SK-N-SH (cell line): ENCODE measurements at regions not wholly inside any gene's neighbourhood (a gene's known extent, or its start where the extent isn't known, plus 50 kb on each side); places are given as distances from the start of the nearest gene placed in this dataset.

Experiments
- CTCF ChIA-PET: fragments of 300-600, 350-600 bp; formaldehyde crosslinking; extraction: SDS; loops from one replicate; lab custom pipeline; 2021; lab: Yijun Ruan, JAX
- POLR2A ChIA-PET: fragments of 350-600 bp; sonication (Branson Sonifier 250); formaldehyde crosslinking; extraction: SDS; loops from one replicate; lab custom pipeline; 2020; ENCODE audit warnings: antibody characterized with exemption, inconsistent platforms; lab: Yijun Ruan, JAX
- DNase-seq: peaks from one replicate; pipeline ENCODE4 v3.0.0; 2012
- H2AFZ ChIP-seq: fragments of 200-600 bp; sonication (generic); 2 replicates; pipeline ENCODE4 v1.8.1; 2016; ENCODE audit warnings: antibody characterized with exemption, mild to moderate bottlenecking, low read depth
- H3F3A ChIP-seq: fragments of 200-600 bp; sonication (generic); replicated peaks from 2 replicates; pipeline ENCODE3; 2016; ENCODE audit warnings: antibody characterized with exemption, mild to moderate bottlenecking; ENCODE audit not compliant: insufficient read depth
- H3K27ac ChIP-seq, 2 experiments: fragments of 200-500 bp in 1 of 2; fragments of 200-600 bp in 1 of 2; sonication (Bioruptor generic) in 1 of 2; sonication (generic), shearing (Covaris generic) in 1 of 2; 2 replicates each; pipeline versions ENCODE4 v1.5.1 to v1.6.1; 2014 to 2016; ENCODE audit warnings: low read depth in 2 of 2, inconsistent platforms in 1 of 2, low read length in 1 of 2, mild to moderate bottlenecking in 1 of 2, mixed read lengths in 1 of 2
- H3K27me3 ChIP-seq: fragments of 200-600 bp; sonication (generic), shearing (Covaris generic); 2 replicates; pipeline ENCODE4 v1.6.1; 2016; ENCODE audit warnings: mixed run types; ENCODE audit not compliant: insufficient read depth
- H3K36me3 ChIP-seq, 2 experiments: fragments of 200-500 bp in 1 of 2; fragments of 200-600 bp in 1 of 2; sonication (Bioruptor generic) in 1 of 2; sonication (generic) in 1 of 2; replicated peaks in 1 of 2; 2 replicates each; pipeline versions ENCODE3 to v1.5.1; 2014 to 2016; ENCODE audit warnings: low read length in 1 of 2, mild to moderate bottlenecking in 1 of 2; ENCODE audit not compliant: insufficient read depth in 2 of 2, control insufficient read depth in 1 of 2
- H3K4me1 ChIP-seq, 2 experiments: fragments of 200-500 bp in 1 of 2; fragments of 200-600 bp in 1 of 2; sonication (Bioruptor generic) in 1 of 2; sonication (generic), shearing (Covaris generic) in 1 of 2; 2 replicates each; pipeline versions ENCODE4 v1.5.1 to v1.6.1; 2014 to 2016; ENCODE audit warnings: low read depth in 1 of 2, low read length in 1 of 2, mixed run types in 1 of 2; ENCODE audit not compliant: insufficient read depth in 2 of 2, control insufficient read depth in 1 of 2
- H3K4me2 ChIP-seq: fragments of 200-600 bp; sonication (generic), shearing (Covaris generic); 2 replicates; pipeline ENCODE4 v1.6.1; 2017; ENCODE audit warnings: mixed run types
- H3K4me3 ChIP-seq, 2 experiments: fragments of 200-500 bp in 1 of 2; fragments of 200-600 bp in 1 of 2; sonication (Bioruptor generic) in 1 of 2; sonication (generic), shearing (Covaris generic) in 1 of 2; 2 replicates each; pipeline versions ENCODE4 v1.5.1 to v1.8.1; 2014 to 2016; ENCODE audit warnings: low read depth in 2 of 2, inconsistent platforms in 1 of 2, low read length in 1 of 2, mild to moderate bottlenecking in 1 of 2, mixed read lengths in 1 of 2, moderate library complexity in 1 of 2
- H3K79me2 ChIP-seq: fragments of 200-600 bp; sonication (generic); 2 replicates; pipeline ENCODE4 v1.8.1; 2017; ENCODE audit warnings: mild to moderate bottlenecking; ENCODE audit not compliant: insufficient read depth
- H3K9ac ChIP-seq: fragments of 200-600 bp; sonication (generic); 2 replicates; pipeline ENCODE4 v1.6.1; 2017; ENCODE audit warnings: mixed run types
- H3K9me2 ChIP-seq: fragments of 200-600 bp; sonication (generic); 2 replicates; pipeline ENCODE4 v1.6.1; 2017; ENCODE audit warnings: mixed run types
- H3K9me3 ChIP-seq: fragments of 200-600 bp; sonication (generic); 2 replicates; pipeline ENCODE4 v1.6.1; 2017; ENCODE audit warnings: mixed run types, mild to moderate bottlenecking, moderate library complexity
- H4K20me1 ChIP-seq: fragments of 200-600 bp; sonication (generic); 2 replicates; pipeline ENCODE4 v1.6.1; 2017; ENCODE audit warnings: mild to moderate bottlenecking, mixed run types; ENCODE audit not compliant: insufficient read depth
- CTCF ChIP-seq: fragments of 200-600 bp; sonication (generic); IDR thresholded peaks from 2 replicates; pipeline ENCODE4 v1.6.1; 2017; ENCODE audit warnings: antibody characterized with exemption, mild to moderate bottlenecking, moderate library complexity
- EZH2phosphoT487 ChIP-seq: fragments of 200-600 bp; sonication (generic); IDR thresholded peaks from 2 replicates; pipeline ENCODE4 v1.6.1; 2017; ENCODE audit warnings: low read depth, mixed run types, mild to moderate bottlenecking, antibody characterized with exemption, moderate library complexity, borderline replicate concordance
- FOSL2 ChIP-seq: IDR thresholded peaks from 2 replicates; pipeline ENCODE4 v1.4.0; 2012; ENCODE audit warnings: low read depth, mild to moderate bottlenecking, moderate library complexity, borderline replicate concordance
- FOXJ3 ChIP-seq: sonication (generic); formaldehyde crosslinking; IDR thresholded peaks from 2 replicates; pipeline ENCODE4 v1.5.1; 2020; ENCODE audit warnings: mild to moderate bottlenecking, missing genetic modification reagents
- GABPA ChIP-seq: IDR thresholded peaks from 2 replicates; pipeline ENCODE4 v1.4.0; 2012; ENCODE audit warnings: low read depth, mild to moderate bottlenecking
- GATA2 ChIP-seq: sonication (generic); formaldehyde crosslinking; IDR thresholded peaks from 2 replicates; pipeline ENCODE4 v1.5.0; 2020; ENCODE audit warnings: mild to moderate bottlenecking, missing genetic modification reagents
- JUND ChIP-seq: IDR thresholded peaks from 2 replicates; pipeline ENCODE4 v1.4.0; 2012
- NFIC ChIP-seq: IDR thresholded peaks from 2 replicates; pipeline ENCODE4 v1.4.0; 2012; ENCODE audit warnings: borderline replicate concordance
- POLR2AphosphoS5 ChIP-seq: IDR thresholded peaks from 2 replicates; pipeline ENCODE4 v1.6.1; 2012; ENCODE audit warnings: low read depth, low read length
- RAD21 ChIP-seq: IDR thresholded peaks from 2 replicates; pipeline ENCODE4 v1.6.1; 2012; ENCODE audit warnings: mild to moderate bottlenecking, low read length
- REST ChIP-seq: IDR thresholded peaks from 2 replicates; pipeline ENCODE4 v1.6.1; 2012; ENCODE audit warnings: mild to moderate bottlenecking, low read depth, low read length, moderate library complexity
- RFX5 ChIP-seq: IDR thresholded peaks from 2 replicates; pipeline ENCODE4 v1.6.1; 2012; ENCODE audit warnings: mild to moderate bottlenecking, improper control_type of control experiment, low read length
- RXRA ChIP-seq: IDR thresholded peaks from 2 replicates; pipeline ENCODE4 v1.4.0; 2012; ENCODE audit warnings: low read depth, mild to moderate bottlenecking, borderline replicate concordance
- TEAD4 ChIP-seq: IDR thresholded peaks from 2 replicates; pipeline ENCODE4 v1.4.0; 2012; ENCODE audit warnings: mild to moderate bottlenecking, borderline replicate concordance; ENCODE audit not compliant: insufficient read depth
- USF2 ChIP-seq: fragments of 150-350 bp; IDR thresholded peaks from 2 replicates; pipeline ENCODE4 v1.6.1; 2017; ENCODE audit warnings: antibody characterized with exemption, low read length, low read depth, borderline replicate concordance
- WGBS: methylation state at CpG from one replicate; pipeline ENCODE4 v1.1.6; 2017; ENCODE audit warnings: low lambda C conversion rate; 5-methylcytosine and 5-hydroxymethylcytosine counted together
- TF ChIP-seq, protein P1 (sequence below): IDR thresholded peaks from 2 replicates; pipeline ENCODE4; 2012

GRCh38 chr13:64753233-64754000 is 2476.7 kb downstream of the PCDH9 start:
- Histone ChIP-seq H3K9me3 (no peaks in the 10 kb centered on the region), H3K4me2 (no peak overlapping the region), H2AFZ (no peak overlapping the region), H3K4me3 (no peak overlapping the region), H3K79me2 (no peaks in the 10 kb centered on the region), H3K36me3 (no peaks in the 10 kb centered on the region), H3K27me3 (no peaks in the 10 kb centered on the region), H3F3A (no peaks in the 10 kb centered on the region), H3K27ac (no peak overlapping the region), H3K9ac (no peak overlapping the region), H4K20me1 (no peaks in the 10 kb centered on the region), H3K9me2 (no peaks in the 10 kb centered on the region), H3K4me1 (no peaks in the 10 kb centered on the region)
- DNase-seq = no peak
- TF ChIP-seq NFIC (no peak), CTCF (no peak), JUND (no peak), GATA2 (no peak), REST (no peak), FOXJ3 (CRISPR knock-in tag) (no peak)
- 89% methylated on average over 2 of the region's 2 CpGs for WGBS
- CTCF ChIA-PET = no interaction called here
- POLR2A ChIA-PET = no interaction called here

DNA sequence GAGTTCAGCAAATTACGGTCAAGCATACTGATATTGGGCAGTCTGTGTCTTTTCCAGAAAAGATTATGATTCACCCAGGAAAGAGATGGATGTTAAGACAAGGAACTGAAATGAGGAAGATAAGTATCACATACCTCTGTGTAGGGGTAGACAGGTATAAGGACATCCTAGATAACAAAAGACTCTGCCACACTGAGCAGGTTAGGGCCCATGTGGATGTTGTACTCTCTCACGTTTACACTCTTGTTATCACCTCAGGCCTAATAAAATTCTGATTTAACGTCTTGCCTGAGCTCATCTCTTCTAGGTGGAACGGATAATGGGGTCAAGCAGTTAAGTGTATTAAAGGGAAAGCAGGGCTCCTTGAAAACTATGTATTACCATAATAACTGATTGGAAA is 2480.8 kb downstream of the PCDH9 start:
- no peaks in the 10 kb centered on the region for H3K79me2 ChIP-seq
- no peak overlapping the region for H2AFZ ChIP-seq
- no peaks in the 10 kb centered on the region for H3F3A ChIP-seq
- WGBS = 94% methylated on average over 4 of the region's 4 CpGs
- H3K27me3 ChIP-seq = no peaks in the 10 kb centered on the region
- ChIA-PET POLR2A (no interaction called here), CTCF (interaction anchor here (0.9 kb wide), 1 partner anchor 34 kb away, joined by 3 read pairs; no protein-coding TSS in a partner anchor)
- no peaks in the 10 kb centered on the region for H3K4me1 ChIP-seq
- H3K9ac ChIP-seq = no peak overlapping the region
- no peak overlapping the region for H3K4me2 ChIP-seq
- no peak overlapping the region for H3K27ac ChIP-seq
- no peaks in the 10 kb centered on the region for H4K20me1 ChIP-seq
- H3K36me3 ChIP-seq = no peaks in the 10 kb centered on the region
- TF ChIP-seq RFX5 (no peak), FOSL2 (no peak), RXRA (no peak), EZH2phosphoT487 (no peak), USF2 (no peak), TEAD4 (no peak), POLR2AphosphoS5 (no peak), JUND (no peak), GATA2 (no peak), RAD21 (no peak), GABPA (no peak)
- TF ChIP-seq, protein P1, sequence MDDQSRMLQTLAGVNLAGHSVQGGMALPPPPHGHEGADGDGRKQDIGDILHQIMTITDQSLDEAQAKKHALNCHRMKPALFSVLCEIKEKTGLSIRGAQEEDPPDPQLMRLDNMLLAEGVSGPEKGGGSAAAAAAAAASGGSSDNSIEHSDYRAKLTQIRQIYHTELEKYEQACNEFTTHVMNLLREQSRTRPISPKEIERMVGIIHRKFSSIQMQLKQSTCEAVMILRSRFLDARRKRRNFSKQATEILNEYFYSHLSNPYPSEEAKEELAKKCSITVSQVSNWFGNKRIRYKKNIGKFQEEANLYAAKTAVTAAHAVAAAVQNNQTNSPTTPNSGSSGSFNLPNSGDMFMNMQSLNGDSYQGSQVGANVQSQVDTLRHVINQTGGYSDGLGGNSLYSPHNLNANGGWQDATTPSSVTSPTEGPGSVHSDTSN = no peak
- H3K9me2 ChIP-seq = no peaks in the 10 kb centered on the region
- H3K4me3 ChIP-seq = no peak overlapping the region
- no peaks in the 10 kb centered on the region for H3K9me3 ChIP-seq
- no peak for DNase-seq
